ENCODE measurements at regions not wholly inside any gene's neighbourhood (a gene's known extent, or its start where the extent isn't known, plus 50 kb on each side); places are given as distances from the start of the nearest gene placed in this dataset.
A peak's percentile ranks its signal among the peaks of the same experiment; 100 is the strongest.

GRCh38 chr17:14525551-14526455 is 224.9 kb downstream of the HS3ST3B1 start:
- H2AFZ ChIP-seq (ENCODE audit: insufficient read depth, low read depth, low read length, poor library complexity, severe bottlenecking): no peak overlapping the region

More at GRCh38 chr17:14525551-14526455, 224.9 kb downstream of the HS3ST3B1 start:
- no peaks in the 10 kb centered on the region for H3K79me2 ChIP-seq (ENCODE audit: insufficient read depth, low read length)
- no peak overlapping the region for H3K4me3 ChIP-seq (replicated peaks in 1 of 3; ENCODE audit: low read depth in 2 of 3, low read length in 3 of 3)
- no peaks in the 10 kb centered on the region for H4K20me1 ChIP-seq (ENCODE audit: insufficient read depth, low read length)
- no peaks in the 10 kb centered on the region for H3K36me3 ChIP-seq (replicated peaks in 1 of 2; ENCODE audit: control insufficient read depth in 1 of 2, insufficient read depth in 2 of 2, low read length in 2 of 2)
- H3K27me3 Mint-ChIP-seq (ENCODE audit: low read depth in 3 of 3): no peaks in the 10 kb centered on the region
- H3K4me2 ChIP-seq (replicated peaks; ENCODE audit: extremely low read depth, low read length, poor library complexity, severe bottlenecking): no peak overlapping the region
- no peaks in the 10 kb centered on the region for H3K4me1 ChIP-seq (ENCODE audit: control insufficient read depth in 1 of 2, insufficient read depth in 2 of 2, low read length in 2 of 2)
- no peaks in the 10 kb centered on the region for H3K27me3 ChIP-seq (ENCODE audit: control insufficient read depth in 2 of 2, insufficient read depth in 2 of 2, low read length in 2 of 2)
- WGBS (ENCODE audit: insufficient coverage): 84% methylated on average over 3 of the region's 5 CpGs
- no peaks in the 10 kb centered on the region for H3K4me1 Mint-ChIP-seq
- H3K9ac ChIP-seq (ENCODE audit: insufficient read depth, low read length, poor library complexity, severe bottlenecking): no peak overlapping the region
- no peak overlapping the region for H3K27ac ChIP-seq (ENCODE audit: low read depth in 1 of 2, low read length in 2 of 2)
- no peak for DNase-seq
- no peaks in the 10 kb centered on the region for H3K36me3 Mint-ChIP-seq
- H3K4me3 Mint-ChIP-seq: no peak overlapping the region
- peaks cover 0 to 7% (median 5%) of the 10 kb centered on the region in 7 donors for H3K9me3 Mint-ChIP-seq
- intact Hi-C loops (cut with micrococcal nuclease): no loop called here
- peak overlapping the region in 2 of 7 donors; percentile 70 to 71 for H3K27ac Mint-ChIP-seq
- no peaks in the 10 kb centered on the region for H3K9me3 ChIP-seq (replicated peaks in 1 of 2; ENCODE audit: control insufficient read depth in 1 of 2, insufficient read depth in 1 of 2, low read length in 2 of 2)
- TF ChIP-seq CTCF (IDR thresholded peaks at IDR 0.05): no peak
